Tibial nerve (tissue), 4 donors: ENCODE measurements at regions not wholly inside any gene's neighbourhood (a gene's known extent, or its start where the extent isn't known, plus 50 kb on each side); places are given as distances from the start of the nearest gene placed in this dataset.

ENCODE experiments used
- DNase-seq, 2 donors: peaks; one replicate each; pipeline ENCODE4 v3.0.0-alpha.2; 2019; ENCODE audit warnings: low spot score in 2 of 2
- H3K27ac ChIP-seq, 4 donors: fragments of 200-600 bp; sonication (generic) in 3 of 4; one replicate each; pipeline ENCODE4 v1.5.1; 2017 to 2019; ENCODE audit warnings: mild to moderate bottlenecking in 1 of 4
- H3K27me3 ChIP-seq, 2 donors: fragments of 200-600 bp; sonication (generic) in 1 of 2; one replicate each; pipeline versions ENCODE4 v1.5.1 to v1.6.0; 2017 to 2019
- H3K36me3 ChIP-seq, 3 donors: fragments of 200-600 bp; sonication (generic); one replicate each; pipeline ENCODE4 v1.5.1; 2018 to 2019
- H3K4me1 ChIP-seq, 4 donors: fragments of 200-600 bp; sonication (generic) in 3 of 4; one replicate each; pipeline ENCODE4 v1.5.1; 2017 to 2019
- H3K4me3 ChIP-seq, 4 donors: fragments of 200-600 bp; sonication (generic) in 3 of 4; one replicate each; pipeline ENCODE4 v1.5.1; 2017 to 2019; ENCODE audit warnings: mild to moderate bottlenecking in 1 of 4, moderate library complexity in 1 of 4
- H3K9me3 ChIP-seq, 4 donors: fragments of 200-600 bp; sonication (generic) in 3 of 4; one replicate each; pipeline ENCODE4 v1.5.1; 2017 to 2019
- CTCF ChIP-seq, 5 experiments: fragments of 200-600 bp in 3 of 5; fragments of 450-650 bp in 2 of 5; sonication (generic) in 3 of 5; IDR thresholded peaks; one replicate each; pipeline ENCODE4 v1.5.1; 2016 to 2019; ENCODE audit warnings: antibody characterized with exemption in 5 of 5, mild to moderate bottlenecking in 3 of 5, moderate library complexity in 2 of 5
- EP300 ChIP-seq, 2 donors: sonication (generic); formaldehyde crosslinking; IDR thresholded peaks; one replicate each; pipeline ENCODE4 v1.6.1; 2017; ENCODE audit warnings: antibody characterized with exemption in 2 of 2, mild to moderate bottlenecking in 1 of 2
- POLR2A ChIP-seq, 2 donors: fragments of 450-650 bp; IDR thresholded peaks; one replicate each; pipeline ENCODE4 v1.6.1; 2017; ENCODE audit warnings: antibody characterized with exemption in 2 of 2, mild to moderate bottlenecking in 2 of 2, moderate library complexity in 2 of 2
- WGBS, 2 donors: methylation state at CpG; one replicate each; pipeline ENCODE4 v1.1.5; 2018; 5-methylcytosine and 5-hydroxymethylcytosine counted together

- Histone ChIP-seq H3K9me3 (no peaks in the 10 kb centered on the region), H3K27ac (no peak overlapping the region), H3K36me3 (no peaks in the 10 kb centered on the region), H3K4me1 (peaks cover 0 to 4% (median 0%) of the 10 kb centered on the region in 4 donors), H3K4me3 (no peak overlapping the region), H3K27me3 (no peaks in the 10 kb centered on the region)
- TF ChIP-seq CTCF (IDR thresholded peaks at IDR 0.05) (no peak), EP300 (IDR thresholded peaks at IDR 0.05) (no peak), POLR2A (IDR thresholded peaks at IDR 0.05) (no peak)
- 83 to 86% methylated on average over 4 of the region's 4 CpGs for WGBS, 2 donors
- no peak for DNase-seq
Observed at GRCh38 chr7:68800316-68800715, 798.0 kb upstream of the AUTS2 start.

GRCh38 chr7:68805159-68805558, 793.1 kb upstream of the AUTS2 start:
- H3K27ac ChIP-seq = no peak overlapping the region
- H3K27me3 ChIP-seq = no peaks in the 10 kb centered on the region
- no peaks in the 10 kb centered on the region for H3K36me3 ChIP-seq
- DNase-seq = no peak
- WGBS, 2 donors = 90 to 94% methylated on average over 5 of the region's 5 CpGs
- no peak for TF ChIP-seq CTCF (IDR thresholded peaks at IDR 0.05)
- no peak for TF ChIP-seq POLR2A (IDR thresholded peaks at IDR 0.05)
- TF ChIP-seq EP300 (IDR thresholded peaks at IDR 0.05) = no peak
- H3K4me3 ChIP-seq = no peak overlapping the region
- no peaks in the 10 kb centered on the region for H3K9me3 ChIP-seq
- H3K4me1 ChIP-seq = peaks cover 0 to 3% (median 0%) of the 10 kb centered on the region in 4 donors

GRCh38 chr7:68807666-68808065, 790.6 kb upstream of the AUTS2 start:
- TF ChIP-seq EP300 (IDR thresholded peaks at IDR 0.05) = no peak
- TF ChIP-seq CTCF (IDR thresholded peaks at IDR 0.05) = no peak
- TF ChIP-seq POLR2A (IDR thresholded peaks at IDR 0.05) = no peak

GRCh38 chr7:68813551-68814080, 784.7 kb upstream of the AUTS2 start:
- 72 to 79% methylated on average over 12 of the region's 12 CpGs for WGBS, 2 donors
- TF ChIP-seq CTCF (IDR thresholded peaks at IDR 0.05) = no peak
- no peak for TF ChIP-seq POLR2A (IDR thresholded peaks at IDR 0.05)
- no peak for TF ChIP-seq EP300 (IDR thresholded peaks at IDR 0.05)
- Histone ChIP-seq H3K9me3 (peaks cover 0 to 3% (median 0%) of the 10 kb centered on the region in 4 donors), H3K4me3 (no peak overlapping the region), H3K27me3 (no peaks in the 10 kb centered on the region), H3K27ac (no peak overlapping the region), H3K4me1 (no peaks in the 10 kb centered on the region), H3K36me3 (no peaks in the 10 kb centered on the region)
- DNase-seq = no peak

More at GRCh38 chr7:68807666-68808065, 790.6 kb upstream of the AUTS2 start:
- no peak overlapping the region for H3K4me3 ChIP-seq
- no peaks in the 10 kb centered on the region for H3K27me3 ChIP-seq
- DNase-seq = no peak
- no peaks in the 10 kb centered on the region for H3K9me3 ChIP-seq
- H3K27ac ChIP-seq = peak overlapping the region in 1 of 4 donors; percentile 54
- 12 to 15% methylated on average over 2 of the region's 2 CpGs for WGBS, 2 donors
- H3K36me3 ChIP-seq = no peaks in the 10 kb centered on the region
- H3K4me1 ChIP-seq = peaks cover 0 to 3% (median 0%) of the 10 kb centered on the region in 4 donors

- 76 to 88% methylated on average over 2 of the region's 2 CpGs for WGBS, 2 donors
- no peak overlapping the region for H3K27ac ChIP-seq
Observed at GRCh38 chr7:68816491-68816890, 781.8 kb upstream of the AUTS2 start.

More at GRCh38 chr7:68816491-68816890, 781.8 kb upstream of the AUTS2 start:
- no peaks in the 10 kb centered on the region for H3K36me3 ChIP-seq
- H3K27me3 ChIP-seq = no peaks in the 10 kb centered on the region
- H3K4me1 ChIP-seq = no peaks in the 10 kb centered on the region
- H3K9me3 ChIP-seq = peaks cover 0 to 9% (median 0%) of the 10 kb centered on the region in 4 donors
- no peak for TF ChIP-seq CTCF (IDR thresholded peaks at IDR 0.05)
- TF ChIP-seq POLR2A (IDR thresholded peaks at IDR 0.05) = no peak
- TF ChIP-seq EP300 (IDR thresholded peaks at IDR 0.05) = no peak
- DNase-seq = no peak
- H3K4me3 ChIP-seq = no peak overlapping the region
